GF-D8 (cell line): ENCODE measurements at regions not wholly inside any gene's neighbourhood (a gene's known extent, or its start where the extent isn't known, plus 50 kb on each side); places are given as distances from the start of the nearest gene placed in this dataset.
"Not testable (repeated sequence)": the region's sequence is repeated elsewhere in the genome, so short reads cannot be mapped to it uniquely, and the experiment has no call there.

Source experiments
- DNase-seq: peaks from one replicate; lab custom pipeline; 2025; lab: John Stamatoyannopoulos, UW

DNA sequence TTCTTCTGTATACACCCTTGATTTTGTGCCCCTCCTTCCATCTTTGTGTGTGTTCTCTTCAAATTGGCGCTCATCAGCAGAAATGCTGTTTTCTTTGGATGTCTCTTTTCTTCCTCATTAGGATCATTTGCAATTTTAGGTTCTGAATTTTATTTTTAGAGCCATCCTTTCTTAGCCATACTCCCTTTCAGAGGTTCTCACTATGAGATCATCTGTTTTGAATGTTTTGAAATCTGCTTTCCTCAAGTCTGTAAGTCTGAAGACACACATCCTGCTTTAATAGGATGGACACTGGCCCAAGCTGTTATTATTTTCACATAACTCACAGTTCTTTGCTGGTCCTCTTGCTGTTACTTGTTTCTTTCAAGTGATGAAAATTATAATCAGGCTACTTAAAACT lies 124.8 kb downstream of the BDH1 start:
- DNase-seq: no peak

DNA sequence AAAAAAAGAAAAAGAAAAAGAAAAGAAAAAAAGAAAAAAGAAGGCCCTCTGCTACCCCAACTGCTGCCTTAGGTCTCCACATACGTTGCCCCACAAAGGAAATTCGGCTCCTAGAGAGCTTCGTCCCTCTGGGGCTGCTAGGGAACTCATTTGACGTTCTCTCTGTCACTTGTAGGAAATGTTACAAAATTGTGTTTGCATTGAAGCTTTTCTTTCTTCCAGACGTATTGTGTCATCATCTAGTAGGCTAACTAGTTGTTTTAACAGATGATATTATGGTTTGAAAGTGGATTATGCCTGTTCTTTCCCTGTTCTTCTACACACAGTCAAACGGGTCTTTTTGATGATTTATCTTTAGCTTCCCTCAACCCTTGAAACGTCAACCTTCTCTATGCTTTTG lies 125.3 kb downstream of the BDH1 start:
- DNase-seq: no peak

DNA sequence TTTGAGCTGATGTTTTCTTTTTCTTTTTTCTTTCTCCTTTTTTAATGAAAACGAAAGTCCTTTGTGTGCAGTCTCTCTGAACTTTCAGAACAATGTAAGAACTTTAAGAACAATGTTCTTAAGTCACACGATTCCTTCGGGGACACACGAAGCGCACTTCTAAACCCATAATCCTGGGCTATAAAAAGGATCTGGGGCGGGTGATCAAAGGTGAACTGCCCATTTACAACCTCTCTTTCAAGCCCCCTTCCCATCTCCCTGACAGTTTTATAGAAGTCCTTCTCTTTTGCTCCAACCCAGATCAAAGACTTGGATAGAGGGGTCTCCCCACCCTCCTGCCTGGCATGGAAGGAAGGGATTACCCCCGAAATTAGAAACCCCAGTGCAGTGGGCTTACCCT lies 126.8 kb downstream of the BDH1 start:
- no peak for DNase-seq

DNA sequence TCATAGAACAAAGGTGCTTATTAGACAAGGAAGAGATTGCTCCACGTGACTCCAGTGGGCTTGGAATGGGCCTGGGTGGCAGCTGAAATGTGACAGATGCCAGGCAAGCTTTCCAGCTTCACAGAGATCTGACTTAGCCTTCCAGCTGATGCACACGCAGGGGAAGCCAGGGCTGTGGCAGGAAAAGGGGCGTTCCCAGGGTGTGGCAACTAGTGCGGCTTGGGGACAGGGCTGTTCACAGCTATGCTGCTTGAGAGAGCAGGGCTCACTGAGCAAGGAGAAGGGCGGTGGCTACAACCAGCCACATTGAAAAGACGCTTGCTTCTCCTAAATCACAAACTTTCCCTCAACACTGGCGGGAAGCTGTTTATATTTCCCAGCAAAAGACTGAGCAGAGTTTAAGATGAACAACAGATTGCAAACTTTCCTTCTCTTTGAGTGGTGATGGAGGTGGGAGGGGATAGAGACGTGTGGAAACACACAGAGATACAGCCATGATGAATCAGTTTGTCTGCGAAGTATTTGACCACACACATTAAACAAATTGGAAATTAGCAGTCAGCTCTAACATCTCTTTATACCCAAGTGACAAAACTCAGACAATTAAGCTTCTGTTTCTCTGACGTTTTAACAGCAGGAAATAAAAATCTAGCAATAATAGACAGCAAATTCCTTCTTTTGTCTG lies 127.5 kb downstream of the BDH1 start:
- DNase-seq: no peak

DNA sequence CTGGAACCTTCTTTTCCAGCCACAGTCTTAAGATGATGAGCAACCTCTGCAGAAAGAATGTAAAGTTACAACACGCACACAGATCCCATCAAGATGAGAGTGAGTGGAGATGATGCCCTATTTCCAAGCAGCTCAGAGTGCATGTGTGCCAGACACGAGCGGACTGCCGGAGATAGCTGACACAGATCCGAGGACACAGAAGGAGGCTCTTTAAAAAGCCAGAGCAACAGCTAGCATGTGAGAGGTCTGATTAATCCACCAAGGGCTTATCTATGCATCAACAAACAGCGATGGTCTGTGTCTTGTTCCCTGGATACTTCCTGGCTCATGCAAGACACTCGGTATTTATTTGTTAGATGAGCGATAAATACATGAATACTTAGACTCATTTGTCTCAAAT lies 128.6 kb upstream of the DLG1 start:
- DNase-seq: no peak

DNA sequence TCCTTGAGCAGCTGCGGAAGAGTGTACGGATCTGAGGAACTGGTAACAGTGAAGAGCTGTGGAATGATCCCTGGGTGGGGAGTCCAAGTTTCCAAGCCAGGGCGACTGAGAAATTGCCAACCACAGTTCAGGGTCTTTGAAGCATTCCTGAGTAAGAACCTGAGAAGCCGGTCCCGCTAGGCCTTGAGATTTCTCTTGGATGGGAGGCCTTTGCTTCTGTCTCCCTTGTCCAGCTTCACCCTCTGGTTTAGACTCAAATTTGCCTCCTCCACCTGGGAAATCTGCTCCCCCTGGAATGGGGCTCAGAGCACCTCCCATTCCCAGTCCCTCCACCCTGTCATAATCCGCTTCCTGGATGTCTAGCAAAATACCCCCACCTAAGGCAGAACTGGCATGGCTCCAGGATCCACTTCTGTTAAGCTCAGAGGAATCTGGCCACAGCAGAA lies 127.7 kb upstream of the DLG1 start:
- DNase-seq: no peak

DNA sequence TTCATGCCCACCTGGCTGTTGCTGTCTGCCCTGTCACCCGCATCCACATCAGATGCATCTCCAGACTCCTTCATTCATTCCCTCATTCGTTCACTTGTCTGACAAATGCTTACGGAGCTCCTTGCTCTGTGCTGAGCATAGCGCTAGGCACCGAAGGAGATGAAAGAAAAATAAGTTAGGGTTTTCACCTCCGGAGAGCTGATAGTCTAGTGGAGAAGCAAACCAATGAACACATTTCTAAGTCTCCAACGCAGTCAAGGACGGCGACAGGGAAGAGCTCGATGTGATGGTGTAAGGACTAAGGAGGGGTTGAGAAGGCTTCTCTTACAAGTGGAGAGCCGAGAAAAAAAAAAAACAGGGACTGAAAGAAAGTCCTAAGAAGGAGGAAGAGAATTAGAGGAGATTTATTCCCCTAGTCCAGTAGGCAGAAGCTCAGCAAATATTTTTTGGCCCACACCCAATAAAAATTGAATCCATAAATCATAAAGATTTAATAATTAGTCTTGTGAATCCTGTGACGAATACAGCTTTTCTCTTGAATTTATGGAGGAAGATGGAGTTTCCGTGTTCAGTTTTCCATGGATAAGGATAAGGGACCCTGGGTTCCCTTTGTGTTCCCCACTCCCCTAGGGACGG lies 127.2 kb upstream of the DLG1 start:
- no peak for DNase-seq

DNA sequence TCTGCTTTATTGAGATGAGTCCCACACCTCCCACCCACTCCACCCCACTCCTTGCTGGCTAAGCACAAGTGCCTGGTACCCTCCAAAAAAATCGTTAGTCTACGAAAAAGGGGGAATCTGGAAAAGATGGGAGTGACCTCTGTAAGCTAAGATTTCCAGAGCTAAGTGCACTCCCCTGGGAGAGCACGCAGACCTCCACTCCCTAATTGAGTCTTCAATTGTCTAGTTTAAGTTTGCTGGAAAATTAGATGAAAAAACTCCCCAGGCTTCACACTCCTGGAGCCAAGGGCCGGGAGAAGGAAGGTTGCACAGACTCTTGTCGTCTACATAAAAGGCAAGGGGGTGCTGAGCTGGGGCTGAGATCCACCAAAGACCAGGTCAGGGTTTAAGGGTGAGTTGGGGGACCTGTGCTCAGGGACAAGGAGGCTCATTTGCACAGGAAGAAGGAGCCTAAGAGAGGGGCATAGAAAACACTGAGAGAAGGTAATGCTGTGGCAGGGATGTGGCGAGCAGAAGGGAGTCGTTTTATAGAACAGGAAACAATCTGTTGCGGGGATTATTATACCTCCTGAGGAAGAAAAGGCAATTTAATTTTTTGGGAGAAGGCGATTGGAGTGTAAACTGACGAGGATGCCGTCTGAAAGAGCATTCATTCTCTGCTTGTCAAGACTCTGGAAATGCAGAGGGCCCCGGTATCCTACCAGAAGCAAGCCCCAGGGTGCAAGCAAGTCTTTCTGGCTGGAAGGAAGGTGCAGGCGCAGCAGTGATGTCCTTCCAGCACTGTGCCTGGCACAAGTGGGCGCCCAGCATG lies 126.5 kb upstream of the DLG1 start:
- no peak for DNase-seq

DNA sequence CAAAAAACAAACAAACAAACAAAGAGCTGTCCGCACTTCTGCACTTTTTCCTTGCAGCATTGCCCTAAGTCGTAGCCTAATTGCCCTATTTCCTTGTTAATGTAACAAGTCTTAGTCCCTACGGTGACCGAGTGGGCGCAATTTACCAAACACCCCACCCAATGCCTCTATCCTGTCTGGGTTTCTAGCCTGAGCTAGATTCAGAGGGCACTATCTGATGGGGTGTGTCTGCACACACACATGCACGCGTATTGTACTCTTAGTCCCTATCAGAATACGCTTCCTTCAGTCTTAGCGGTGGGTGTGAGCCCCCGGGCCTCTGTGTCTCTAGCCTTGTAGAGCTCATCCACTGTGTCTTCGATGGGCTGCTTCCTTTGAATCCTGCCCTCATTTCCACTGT lies 125.9 kb upstream of the DLG1 start:
- DNase-seq: no peak

DNA sequence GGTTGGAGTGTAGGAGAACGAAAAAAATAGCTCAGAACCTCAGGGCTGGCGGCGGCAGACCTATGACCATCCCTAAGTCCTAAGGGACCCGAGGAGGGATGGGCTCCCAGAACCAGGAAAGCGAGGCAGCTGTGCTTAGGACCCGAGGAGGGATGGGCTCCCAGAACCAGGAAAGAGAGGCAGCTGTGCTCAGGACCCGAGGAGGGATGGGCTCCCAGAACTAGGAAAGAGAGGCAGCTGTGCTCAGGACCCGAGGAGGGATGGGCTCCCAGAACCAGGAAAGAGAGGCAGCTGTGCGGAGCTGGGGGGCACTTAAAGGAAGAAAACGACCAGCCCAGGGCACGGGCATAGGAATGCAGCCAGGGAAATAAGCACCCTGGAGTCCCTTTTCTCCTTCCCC lies 125.0 kb upstream of the DLG1 start:
- DNase-seq: no peak

DNA sequence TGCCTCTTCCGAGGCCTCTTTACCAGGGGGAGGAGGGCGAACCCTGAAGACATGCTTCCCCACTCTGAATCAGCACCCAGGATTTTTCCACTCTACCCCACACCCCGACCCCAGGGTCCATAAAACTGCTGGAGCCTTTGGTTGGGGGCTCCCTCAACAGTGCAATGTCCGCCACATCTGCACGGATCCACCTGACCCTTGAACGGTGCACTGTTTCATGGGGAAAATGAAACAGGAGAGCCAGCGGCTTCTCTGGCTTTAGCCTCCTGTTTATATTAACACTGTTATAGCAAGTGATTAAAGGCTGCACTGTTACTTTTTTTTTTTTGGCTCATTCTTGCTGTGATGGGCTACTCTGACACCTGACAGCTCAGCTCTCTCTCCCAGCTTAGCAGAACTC lies 124.1 kb upstream of the DLG1 start:
- no peak for DNase-seq

DNA sequence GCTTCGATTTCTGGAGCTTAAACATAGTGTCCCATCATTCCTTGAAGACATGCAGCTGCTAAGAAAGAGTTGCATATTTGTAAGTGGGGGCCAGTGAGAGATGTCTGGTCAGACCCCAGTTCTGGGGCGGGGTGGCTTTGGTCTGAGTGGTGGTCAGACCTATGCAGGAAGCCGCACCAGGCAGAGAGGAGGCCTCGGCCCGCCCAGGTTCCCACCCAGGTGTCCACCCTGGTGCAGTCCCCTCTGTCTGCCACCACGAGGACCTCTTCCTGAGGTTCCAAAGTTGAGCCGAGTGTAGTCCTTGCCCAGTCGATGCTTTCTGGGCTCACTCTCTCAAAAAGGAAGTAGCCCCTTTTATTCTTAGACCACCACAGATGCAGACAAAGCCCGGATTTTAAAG lies 122.6 kb upstream of the DLG1 start:
- no peak for DNase-seq

DNA sequence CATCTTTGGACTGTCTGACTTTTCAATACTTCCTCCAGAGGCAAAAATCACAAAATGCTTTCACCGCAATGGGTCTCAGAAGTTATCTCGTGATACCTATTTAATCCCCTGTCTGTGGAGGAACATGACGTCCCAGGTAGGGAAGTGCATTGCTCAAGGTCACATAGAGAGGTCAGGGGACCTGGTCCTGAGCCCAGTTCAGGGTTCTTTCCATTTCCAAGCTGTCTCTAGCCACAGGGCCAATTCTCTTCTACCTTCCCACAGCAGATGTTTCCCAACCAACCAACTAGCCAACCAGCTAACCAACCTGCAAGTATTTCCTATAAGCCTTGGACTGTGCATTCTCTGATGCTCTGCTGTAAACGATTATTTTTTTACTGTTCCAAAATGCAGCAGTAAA lies 122.2 kb upstream of the DLG1 start:
- no peak for DNase-seq

DNA sequence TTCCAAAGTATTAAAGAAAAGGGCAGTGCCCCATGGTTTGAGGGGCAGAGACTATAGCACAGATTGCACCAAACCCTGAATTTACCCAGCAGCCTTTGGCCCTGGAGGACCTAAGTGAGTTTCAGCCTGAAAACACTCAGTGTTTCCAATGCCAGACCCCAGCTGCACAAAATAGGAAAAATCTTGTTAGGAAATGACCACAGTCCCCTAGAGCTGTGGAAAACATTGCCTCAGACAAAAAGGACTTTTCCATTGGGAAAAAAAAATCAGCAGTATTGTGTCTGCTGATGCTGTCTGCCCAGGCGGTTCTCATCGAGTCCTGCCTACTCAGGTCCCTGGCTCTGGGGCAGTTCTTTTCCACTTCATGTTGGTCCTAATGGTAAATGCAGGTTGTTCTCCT lies 121.7 kb upstream of the DLG1 start:
- no peak for DNase-seq

DNA sequence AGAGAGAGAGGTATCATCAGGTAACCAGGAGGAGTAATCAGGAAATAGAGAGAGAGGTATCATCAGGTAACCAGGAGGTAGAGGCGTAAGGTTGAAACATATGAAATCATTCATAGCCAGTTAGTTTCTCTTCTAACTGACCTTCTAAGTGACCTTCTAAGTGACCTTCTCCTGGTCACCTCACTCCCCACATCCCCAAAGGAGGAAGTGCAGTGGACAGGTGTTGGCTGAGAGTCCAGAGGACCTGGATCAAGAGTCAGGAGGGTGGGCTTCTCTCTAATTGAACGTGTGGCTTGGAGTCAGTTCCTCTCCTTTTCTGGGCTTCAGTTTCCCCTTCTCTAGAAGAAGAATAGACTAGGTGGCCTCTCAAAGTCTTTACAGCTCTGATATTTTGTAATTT lies 121.3 kb upstream of the DLG1 start:
- DNase-seq: no peak

DNA sequence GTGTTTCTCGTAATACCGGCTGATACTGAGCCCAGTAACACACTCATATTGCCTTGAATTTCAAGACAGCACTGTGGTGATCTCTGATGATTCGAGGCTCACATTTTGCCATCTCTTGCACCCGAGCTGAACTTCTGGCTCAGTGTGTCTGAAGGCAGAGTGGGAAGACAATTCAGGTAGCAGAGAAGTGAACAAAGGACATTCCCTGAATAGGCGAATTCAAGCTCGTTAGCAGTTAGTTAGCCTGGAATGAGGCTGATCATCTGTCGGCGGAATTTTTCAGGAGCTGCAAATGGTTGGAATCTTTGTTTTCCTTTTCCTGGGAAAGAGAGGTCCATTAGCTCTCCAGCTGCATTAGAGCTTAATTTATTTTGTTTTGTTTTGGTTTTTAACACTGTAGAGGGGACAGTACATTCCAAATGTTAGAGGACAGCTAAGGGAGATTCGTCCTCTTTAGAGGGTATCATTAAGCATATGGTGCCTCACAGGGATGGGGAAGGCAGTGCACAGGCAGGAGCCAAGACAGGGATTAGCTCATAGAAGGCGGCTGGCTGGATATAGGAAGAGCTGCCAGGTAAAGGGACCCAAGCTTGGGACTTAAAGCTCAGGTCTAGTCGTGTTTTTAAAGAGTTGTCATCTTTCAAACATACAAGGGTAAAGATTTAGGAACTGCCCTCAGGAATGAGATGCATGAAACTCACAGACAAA lies 119.7 kb upstream of the DLG1 start:
- no peak for DNase-seq

DNA sequence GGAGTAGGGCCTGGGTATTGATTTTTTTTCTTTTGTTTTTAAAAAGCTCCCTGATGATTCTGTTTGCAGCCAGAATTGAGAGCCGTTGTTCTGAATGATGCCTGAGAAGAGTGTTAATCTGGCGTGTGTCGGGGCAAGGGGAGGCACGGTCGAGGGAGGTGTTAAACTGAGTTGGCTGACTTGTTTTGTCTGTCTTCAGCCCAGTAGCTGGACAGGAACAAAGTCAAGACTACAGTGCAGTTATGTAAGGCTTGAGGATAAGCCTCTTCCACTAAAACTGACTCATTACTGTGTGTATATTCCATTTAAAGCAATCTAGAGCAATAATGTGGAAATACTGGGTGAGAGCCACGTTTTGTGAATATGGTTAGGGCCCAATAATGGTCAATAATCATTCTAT lies 119.0 kb upstream of the DLG1 start:
- no peak for DNase-seq

DNA sequence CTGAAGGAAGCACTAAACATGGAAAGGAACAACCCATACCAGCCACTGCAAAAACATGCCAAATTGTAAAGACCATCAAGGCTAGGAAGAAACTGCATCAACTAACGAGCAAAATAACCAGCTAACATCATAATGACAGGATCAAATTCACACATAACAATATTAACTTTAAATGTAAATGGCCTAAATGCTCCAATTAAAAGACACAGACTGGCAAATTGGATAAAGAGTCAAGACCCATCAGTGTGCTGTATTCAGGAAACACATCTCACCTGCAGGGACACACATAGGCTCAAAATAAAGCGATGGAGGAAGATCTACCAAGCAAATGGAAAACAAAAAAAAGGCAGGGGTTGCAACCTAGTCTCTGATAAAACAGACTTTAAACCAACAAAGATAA lies 113.5 kb upstream of the DLG1 start:
- not testable (repeated sequence) for DNase-seq

DNA sequence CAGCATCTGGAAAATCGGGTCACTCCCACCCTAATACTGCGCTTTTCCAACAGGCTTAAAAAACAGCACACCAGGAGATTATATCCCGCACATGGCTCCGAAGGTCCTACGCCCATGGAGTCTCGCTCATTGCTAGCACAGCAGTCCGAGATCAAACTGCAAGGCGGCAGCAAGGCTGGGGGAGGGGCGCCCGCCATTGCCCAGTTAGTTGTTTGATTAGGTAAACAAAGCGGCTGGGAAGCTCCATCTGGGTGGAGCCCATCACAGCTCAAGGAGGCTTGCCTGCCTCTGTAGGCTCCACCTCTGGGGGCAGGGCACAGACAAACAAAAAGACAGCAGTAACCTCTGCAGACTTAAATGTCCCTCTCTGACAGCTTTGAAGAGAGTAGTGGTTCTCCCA lies 111.8 kb upstream of the DLG1 start:
- DNase-seq: not testable (repeated sequence)

DNA sequence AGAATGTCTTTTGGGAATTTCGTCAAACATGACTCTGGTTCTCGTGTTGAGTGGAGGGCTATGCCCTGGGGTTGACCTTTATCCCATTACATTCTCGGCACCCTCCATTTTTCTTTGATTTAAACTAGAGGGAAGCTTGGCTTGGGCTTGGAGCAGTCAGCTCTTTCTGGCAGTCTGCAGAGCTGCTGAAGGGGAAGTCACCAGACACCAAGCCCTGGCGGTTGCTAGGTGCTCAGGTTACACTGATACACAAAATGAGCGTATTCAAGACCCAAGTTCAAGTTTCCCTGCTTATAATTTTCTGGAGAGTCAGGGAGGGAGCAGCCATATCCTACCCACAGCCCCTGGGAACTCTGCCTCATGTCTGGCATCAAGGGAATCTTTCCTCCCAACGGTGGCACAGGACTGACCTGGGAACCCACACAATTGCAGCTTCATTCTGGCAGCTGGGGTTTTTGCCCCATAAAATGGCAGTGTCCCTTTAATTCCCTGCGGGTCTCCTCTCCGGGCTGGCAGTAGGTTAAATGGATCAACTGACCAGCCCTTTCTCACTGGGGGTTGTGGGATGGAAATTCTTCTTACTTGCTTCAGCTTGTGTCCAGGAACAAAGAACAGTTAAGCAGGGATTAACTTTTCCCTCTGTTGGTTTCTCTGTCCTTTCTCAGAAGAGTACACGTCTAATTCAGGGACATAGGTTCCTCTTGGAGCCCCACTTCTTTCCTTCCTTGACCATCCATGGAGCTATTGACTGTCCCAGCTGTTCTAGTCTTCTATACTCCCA lies 110.0 kb upstream of the DLG1 start:
- no peak for DNase-seq

DNA sequence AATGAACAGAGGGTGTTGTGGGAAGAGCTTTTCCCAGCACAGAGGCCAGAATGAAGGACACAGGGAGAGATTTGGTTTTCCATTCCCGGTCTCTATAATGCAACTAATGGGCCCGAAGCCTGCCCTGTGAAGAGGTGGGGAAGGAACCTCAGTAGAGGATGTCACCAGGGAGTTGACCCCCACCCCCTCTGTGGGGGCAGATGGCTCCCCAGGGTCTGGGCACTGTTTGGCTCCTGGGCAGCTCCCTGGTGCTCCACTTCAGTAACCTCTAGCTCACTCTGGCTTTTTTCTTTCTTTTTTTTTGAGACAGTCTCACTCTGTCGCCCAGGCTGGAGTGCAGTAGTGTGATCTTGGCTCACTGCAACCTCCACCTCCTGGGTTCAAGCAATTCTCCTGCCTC lies 109.1 kb upstream of the DLG1 start:
- no peak for DNase-seq

DNA sequence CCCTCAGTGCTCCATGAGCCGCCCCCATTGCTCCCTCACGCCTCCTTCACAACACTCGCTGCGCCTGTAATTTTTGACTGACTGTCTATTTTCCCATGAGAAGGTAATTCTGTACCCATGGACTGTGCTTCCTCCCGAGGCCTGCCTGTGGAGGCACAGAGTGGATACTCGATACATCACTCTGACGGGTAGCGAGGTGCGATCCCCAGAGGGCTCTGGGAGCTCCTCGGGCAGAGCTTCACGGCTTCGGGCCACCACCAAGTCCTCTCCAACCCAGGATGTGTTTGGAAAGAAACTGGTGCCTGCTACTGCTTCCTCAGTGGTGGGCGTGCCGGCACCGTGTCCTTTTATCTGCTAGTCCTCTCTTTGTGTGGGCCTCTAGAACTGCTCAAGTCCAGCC lies 108.6 kb upstream of the DLG1 start:
- no peak for DNase-seq
